Fibroblast of skin of right quadriceps (primary cell): ENCODE measurements at regions not wholly inside any gene's neighbourhood (a gene's known extent, or its start where the extent isn't known, plus 50 kb on each side); places are given as distances from the start of the nearest gene placed in this dataset.
"Not testable (repeated sequence)": the region's sequence is repeated elsewhere in the genome, so short reads cannot be mapped to it uniquely, and the experiment has no call there.

Experiments
- DNase-seq: peaks from one replicate; pipeline ENCODE4 v3.0.0-alpha.2; 2013

- DNase-seq, result no peak
Measured at GRCh38 chr4:63226229-63226628, 1183.0 kb downstream of the TECRL start.

GRCh38 chr4:63222466-63222865 is 1186.8 kb downstream of the TECRL start:
- no peak for DNase-seq

DNA sequence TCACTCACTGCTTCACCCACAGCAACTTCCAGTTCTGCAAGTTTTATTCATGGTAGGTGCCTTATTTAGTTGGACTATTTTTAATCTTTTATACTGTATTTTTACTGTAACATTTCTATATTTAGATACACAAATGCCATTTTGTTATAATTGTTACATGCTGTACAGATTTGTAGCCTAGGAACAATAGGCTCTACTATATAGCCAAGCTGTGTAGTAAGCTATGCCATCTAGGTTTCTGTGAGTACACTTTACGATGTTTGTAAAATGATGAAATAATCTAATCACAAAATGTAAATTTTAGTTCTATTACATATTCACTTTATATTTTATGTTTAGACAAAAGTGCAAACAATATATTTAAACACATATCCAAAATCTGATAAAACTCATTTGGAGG is 1187.8 kb downstream of the TECRL start:
- DNase-seq, result no peak

DNA sequence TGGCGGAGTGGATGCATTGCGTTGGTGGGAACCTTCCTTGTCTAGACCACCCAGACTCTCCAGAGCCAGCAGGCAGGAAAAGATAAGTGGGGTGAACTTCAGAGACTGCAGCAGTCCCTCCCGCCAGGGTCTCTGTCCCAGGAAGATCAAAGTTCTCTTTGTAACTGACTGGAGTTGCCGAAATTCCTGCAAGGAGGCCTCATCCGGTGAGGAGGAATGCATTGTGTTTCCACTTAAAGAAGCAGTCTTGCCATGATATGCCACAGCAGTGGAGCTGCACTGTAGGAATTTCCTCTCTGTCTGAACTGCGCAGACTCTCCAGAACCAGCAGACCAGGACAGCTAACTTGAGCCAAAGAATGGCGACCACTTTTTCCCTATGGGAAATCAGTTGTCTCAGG is 1190.4 kb downstream of the TECRL start:
- DNase-seq, result no peak

DNA sequence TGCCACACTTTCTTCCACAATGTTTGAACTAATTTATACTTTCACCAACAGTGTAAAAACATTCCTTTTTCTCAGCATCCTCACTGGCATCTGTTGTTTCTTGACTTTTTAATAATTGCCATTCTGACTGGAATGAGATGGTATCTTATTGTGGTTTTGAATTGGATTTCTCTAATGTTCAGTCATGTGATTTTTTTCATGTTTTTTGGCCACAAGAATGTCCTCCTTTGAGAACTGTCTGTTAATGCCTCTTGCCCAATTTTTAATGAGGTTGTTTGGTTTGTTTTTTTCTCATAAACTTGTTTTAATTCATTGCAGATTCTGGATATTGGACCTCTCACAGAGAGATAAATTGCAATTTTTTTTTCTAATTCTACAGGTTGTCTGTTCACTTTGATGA is 1195.2 kb downstream of the TECRL start:
- no peak for DNase-seq

GRCh38 chr4:63211776-63212479 is 1197.3 kb downstream of the TECRL start:
- DNase-seq, result no peak

DNA sequence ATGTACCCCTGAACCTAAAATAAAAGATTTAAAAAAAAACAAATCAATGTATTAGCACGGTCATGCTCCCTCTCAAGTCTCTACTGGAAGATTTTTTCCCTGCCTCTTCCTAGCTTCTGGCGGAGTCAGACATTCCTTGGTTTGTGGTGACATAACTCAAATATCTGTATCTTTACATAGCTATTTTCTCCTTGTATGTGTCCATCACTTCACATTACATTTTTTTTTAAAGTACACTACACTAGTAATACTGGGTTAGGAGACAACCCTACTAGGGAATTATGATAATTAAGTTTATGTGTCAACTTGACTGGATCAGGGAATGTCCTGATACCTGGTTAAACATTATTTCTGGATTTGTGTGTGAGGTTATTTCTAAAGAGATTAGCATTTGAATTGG is 1197.9 kb downstream of the TECRL start:
- no peak for DNase-seq

GRCh38 chr4:63193029-63193428 is 1216.2 kb downstream of the TECRL start:
- not testable (repeated sequence) for DNase-seq

GRCh38 chr4:63171341-63171740 is 1237.9 kb downstream of the TECRL start:
- no peak for DNase-seq

- DNase-seq, result no peak
Measured at GRCh38 chr4:63170923-63171322, 1238.3 kb downstream of the TECRL start.

- no peak for DNase-seq
Measured at GRCh38 chr4:63169836-63170235, 1239.4 kb downstream of the TECRL start.

GRCh38 chr4:63155561-63155960 is 1253.7 kb downstream of the TECRL start:
- no peak for DNase-seq

GRCh38 chr4:63123441-63123840 is 1285.8 kb downstream of the TECRL start:
- DNase-seq, result no peak

DNA sequence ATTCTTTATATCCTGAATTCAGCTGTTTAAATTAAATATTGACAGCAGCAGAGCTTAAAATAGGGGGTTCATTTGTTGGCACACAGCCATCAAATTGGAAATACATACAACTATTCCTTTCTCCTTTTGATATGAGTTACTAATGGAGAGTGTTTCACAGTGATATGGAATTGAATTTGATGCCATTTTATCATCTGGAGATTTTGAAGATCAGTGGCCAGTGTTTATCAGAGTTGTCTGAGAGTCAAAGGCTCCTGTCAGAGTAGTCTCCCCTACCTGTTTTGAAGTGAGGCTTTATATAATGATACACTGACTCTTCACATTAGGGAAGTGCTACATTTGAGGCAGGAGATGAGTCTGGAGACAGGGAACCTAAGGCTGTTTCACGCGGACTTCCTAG is 1286.3 kb downstream of the TECRL start:
- DNase-seq, result no peak

GRCh38 chr4:63106600-63106999 is 1302.7 kb downstream of the TECRL start:
- DNase-seq, result no peak

DNA sequence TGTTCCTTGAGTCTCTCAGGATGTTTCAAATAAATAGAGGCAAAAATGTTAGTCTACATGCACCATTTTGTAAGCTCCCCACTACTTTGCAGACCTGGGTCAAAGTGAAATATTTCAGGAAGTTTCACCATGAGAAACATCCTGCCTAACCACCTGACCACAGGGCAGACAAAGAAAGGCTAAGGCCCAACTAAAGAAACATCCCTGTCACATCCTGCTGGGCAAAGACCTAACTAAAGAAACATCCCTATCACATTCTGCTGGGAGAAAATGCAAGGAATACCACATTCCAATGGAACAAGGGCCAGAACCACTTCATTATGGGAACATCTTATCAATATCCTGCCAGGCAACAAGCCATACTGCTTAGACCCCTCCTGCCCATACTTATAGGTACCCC is 1303.4 kb downstream of the TECRL start:
- DNase-seq, result no peak

GRCh38 chr4:63090641-63091040 is 1318.6 kb downstream of the TECRL start:
- no peak for DNase-seq

DNA sequence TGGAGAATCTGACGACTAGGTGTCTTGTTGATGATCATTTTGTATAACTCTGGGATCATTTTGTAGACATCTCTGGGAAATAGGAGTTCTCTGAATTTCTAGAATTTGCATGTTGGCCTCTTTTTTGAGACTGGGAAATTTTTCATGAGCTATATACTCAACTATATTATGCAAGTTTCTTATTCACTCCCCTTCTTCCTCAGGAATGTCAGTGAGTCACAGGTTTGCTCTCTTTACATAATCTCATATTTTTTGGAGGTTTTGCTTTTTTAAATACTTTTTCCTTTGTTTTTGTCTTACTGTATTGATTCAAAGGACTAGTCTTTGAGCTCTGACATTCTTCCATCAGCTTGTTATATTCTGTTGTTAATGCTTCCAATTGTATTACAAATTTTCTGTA is 1324.2 kb downstream of the TECRL start:
- DNase-seq, result no peak

- no peak for DNase-seq
Measured at GRCh38 chr4:63080934-63081333, 1328.3 kb downstream of the TECRL start.

- DNase-seq, result no peak
Measured at GRCh38 chr4:63063760-63064159, 1345.5 kb downstream of the TECRL start.

GRCh38 chr4:63062891-63063290 is 1346.4 kb downstream of the TECRL start:
- DNase-seq, result not testable (repeated sequence)

GRCh38 chr4:63049726-63050125 is 1359.5 kb downstream of the TECRL start:
- DNase-seq, result peak; percentile 1

- DNase-seq, result no peak
Measured at GRCh38 chr4:63049278-63049677, 1360.0 kb downstream of the TECRL start.

DNA sequence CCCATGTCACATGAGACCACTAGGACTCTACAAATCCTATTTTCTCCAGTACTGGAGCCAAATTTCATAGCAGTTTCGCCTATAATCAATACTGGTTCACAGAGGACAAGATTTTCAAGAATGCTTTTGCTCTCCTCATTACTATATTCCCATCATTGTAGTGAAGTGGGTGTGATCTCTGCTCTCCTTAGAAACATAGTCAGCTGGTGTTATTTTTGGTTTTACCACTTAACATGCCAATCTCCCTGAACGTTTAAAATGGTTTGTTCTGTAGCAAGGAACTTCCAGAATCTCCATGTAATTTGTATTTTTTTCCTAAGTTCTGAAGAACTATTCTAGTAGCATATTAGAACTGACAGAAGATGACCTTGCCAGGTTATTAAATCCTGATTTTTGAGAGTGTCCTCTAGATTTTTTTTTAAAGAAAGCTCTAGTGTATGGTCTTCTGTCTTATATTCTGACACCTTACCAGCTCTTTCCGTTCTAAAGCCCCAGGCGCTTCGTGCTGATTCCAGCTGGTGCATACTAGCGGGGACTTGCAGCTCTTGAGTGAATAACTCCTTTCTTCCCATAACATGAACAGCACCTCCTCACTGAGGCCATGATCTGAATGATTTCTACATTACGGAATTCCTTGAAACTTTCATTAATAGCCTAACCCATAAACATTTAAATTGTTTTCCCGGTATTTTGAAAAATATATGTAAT is 1372.9 kb downstream of the TECRL start:
- no peak for DNase-seq

DNA sequence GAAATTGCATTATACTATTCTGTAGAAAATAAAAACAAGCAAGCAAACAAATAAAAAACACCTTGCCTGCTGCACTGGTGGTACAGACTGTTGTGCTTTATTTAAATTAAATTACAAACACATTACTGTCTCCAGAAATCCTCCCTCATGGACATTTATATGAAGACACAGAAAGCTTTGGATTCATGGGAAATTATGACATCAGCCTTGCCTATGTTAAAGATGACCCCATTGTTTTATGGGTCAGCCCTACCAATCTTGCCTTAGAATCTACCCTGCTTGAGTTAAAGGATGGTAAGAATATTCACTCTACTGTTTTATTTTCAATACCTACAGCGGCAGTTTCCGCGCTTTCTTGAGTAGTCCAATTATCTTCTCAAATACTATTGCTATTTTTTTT is 1379.9 kb downstream of the TECRL start:
- no peak for DNase-seq
